NCI-H1436 (cell line): ENCODE measurements at regions not wholly inside any gene's neighbourhood (a gene's known extent, or its start where the extent isn't known, plus 50 kb on each side); places are given as distances from the start of the nearest gene placed in this dataset.

Experiments
- DNase-seq: peaks from one replicate; lab custom pipeline; 2025; lab: John Stamatoyannopoulos, UW

- no peak for DNase-seq
Observed at GRCh38 chr15:31871166-31871886, 159.0 kb upstream of the CHRNA7 start.

DNA sequence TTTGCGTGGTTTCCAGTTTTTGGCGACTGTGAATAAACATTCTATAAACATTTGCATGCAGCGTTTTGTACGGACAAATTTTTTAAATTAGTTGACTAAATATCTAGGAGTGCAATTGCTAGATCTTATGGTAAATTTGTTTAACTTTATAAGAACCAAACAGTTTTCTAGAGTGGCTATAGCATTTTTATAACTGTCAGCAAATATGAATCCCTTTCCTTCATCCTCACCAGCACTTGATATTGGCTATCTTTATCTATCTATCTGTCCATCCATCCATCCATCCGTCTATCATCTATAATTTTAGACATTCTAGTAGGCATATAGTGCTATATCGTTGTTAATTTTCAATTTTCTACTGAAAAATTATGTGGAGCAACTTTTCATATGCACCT, 158.4 kb upstream of the CHRNA7 start:
- no peak for DNase-seq

DNA sequence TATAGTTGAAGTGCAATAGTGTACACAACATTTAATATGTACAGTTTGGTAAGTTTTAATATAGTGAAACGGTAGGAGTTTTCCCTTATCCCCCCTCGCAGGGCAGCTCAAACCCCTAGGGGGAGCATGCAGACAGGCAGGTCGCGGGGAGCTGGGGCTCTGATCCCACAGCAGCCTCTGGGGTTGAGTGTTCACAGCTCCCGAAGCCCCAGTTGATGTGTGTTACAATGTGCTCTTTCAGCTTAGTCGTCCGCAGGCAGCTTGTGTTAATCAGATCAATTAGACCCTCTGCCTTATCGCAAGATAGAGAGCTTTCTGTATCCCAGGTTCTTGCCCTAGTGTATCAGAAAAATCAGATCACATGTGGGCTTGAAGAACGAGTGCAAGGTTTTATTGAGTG, 143.1 kb upstream of the CHRNA7 start:
- no peak for DNase-seq

- DNase-seq, result no peak
Observed at GRCh38 chr15:31892513-31892912, 137.8 kb upstream of the CHRNA7 start.

DNA sequence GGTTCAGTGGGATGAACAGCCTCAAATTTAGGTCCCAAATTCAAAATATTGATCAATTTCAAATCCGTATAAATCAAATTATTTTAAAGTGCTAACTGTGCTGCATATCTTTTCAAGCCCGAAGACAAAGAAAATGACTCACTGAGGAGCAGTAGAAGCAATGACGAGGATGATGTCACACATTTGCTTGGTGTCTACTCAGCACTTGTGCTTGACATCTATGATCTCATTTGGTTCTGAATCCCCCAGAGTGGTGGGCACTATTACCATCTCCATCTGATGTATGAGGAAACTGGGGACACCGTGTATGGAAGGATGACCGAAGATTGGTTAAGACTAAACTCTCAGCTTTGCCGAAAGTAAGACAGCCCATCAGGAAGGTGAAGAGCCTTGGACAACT, 136.5 kb upstream of the CHRNA7 start:
- no peak for DNase-seq

DNA sequence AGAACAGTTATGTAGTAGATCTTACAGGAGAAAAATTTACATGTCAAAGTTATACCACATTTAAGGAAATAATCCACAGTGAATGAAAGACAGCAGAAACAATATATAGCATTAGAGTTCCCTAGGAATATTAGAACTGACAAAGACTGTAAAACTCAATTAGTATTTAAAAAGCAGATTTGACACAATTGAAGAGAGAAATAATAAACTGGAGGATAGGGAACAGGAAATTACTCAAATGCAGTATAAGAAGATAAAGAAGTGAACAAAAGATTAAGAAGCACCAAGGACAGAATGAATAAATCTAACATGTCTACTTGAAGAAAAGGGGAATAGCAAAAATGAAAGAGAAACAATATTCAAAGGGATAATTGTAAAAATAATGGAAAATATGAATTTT, 132.6 kb upstream of the CHRNA7 start:
- no peak for DNase-seq

GRCh38 chr15:31901501-31901900, 128.8 kb upstream of the CHRNA7 start:
- no peak for DNase-seq

DNA sequence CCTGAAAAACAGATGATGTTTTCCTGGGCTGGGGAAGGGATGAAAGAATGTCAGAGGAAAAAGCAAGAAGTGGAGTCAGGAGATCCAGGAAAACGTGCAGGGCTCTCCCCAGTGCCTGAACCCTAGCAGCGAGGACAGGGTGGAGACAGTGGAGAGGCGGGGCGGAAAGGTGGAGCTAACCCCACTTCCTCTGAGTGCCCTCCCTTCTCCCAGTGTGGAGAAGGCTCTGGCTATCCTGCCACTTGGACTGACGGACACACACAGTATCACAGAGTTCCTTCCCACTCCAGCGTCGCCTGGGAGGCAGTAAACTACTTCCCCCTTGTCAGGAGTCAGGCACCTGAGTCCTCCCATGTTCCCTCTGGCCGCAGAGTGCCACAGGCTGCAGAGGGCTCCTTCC, 125.3 kb upstream of the CHRNA7 start:
- DNase-seq, result no peak

- DNase-seq, result no peak
Observed at GRCh38 chr15:31925541-31925940, 104.8 kb upstream of the CHRNA7 start.

GRCh38 chr15:31930967-31931366, 99.3 kb upstream of the CHRNA7 start:
- no peak for DNase-seq

DNA sequence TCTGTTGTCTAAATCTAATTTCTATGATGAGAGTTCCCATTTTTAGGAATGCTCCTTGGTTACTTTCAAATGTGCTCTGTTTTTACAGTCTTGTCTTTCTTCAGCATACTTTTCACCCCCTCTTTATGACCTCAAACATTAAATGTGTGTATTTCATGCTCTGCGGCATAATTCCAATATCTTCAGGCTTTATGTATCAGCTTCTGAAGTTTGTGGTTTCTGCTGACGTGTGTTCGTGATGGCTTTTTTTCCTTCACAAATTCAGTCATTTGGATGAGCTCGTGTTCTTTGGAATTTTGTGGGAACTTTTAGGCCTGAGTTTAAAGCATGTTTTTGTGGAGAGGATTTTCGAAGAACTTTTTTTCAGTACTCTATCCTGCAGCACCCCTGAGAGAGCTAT, 97.7 kb upstream of the CHRNA7 start:
- no peak for DNase-seq

DNA sequence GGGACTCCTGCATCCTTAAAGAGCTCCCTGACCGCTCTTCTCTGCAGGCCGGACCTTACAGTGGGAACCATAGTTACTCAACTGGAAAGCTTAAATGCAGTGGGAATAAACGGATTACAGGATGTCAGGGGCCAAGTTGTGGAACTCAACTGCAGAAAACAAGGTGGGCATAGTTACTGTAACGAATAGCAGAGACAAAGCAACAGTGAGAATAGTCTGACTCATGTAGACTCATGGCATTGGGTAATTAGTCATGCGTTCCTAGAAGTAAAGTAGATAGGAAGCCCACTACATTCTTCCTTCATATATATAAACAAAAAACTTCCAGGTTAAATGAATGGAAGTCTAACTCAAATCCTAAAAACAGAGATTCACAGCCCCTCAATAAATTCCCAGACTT, 95.5 kb upstream of the CHRNA7 start:
- no peak for DNase-seq

- no peak for DNase-seq
Observed at GRCh38 chr15:31953478-31953877, 76.8 kb upstream of the CHRNA7 start.

GRCh38 chr15:31954374-31955172, 75.7 kb upstream of the CHRNA7 start:
- DNase-seq, result no peak

DNA sequence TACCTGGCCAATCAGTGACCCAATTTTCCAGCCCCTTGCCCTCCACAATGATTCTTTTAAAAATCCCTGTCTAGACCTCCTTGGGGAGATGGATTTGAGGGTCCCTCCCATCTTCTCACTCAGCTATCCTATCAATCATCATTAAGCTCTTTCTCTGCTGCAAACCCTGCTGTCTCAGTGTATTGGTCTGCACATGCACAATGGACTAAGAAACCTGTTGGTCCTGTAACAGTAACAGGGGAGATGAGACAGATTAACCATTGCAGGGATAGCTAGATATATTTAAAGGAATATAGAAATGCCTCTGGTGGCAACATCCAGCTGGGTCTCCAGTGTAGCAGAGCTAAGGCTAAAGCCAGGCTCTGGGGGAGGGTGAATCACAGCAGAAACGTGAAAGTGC, 74.6 kb upstream of the CHRNA7 start:
- no peak for DNase-seq

DNA sequence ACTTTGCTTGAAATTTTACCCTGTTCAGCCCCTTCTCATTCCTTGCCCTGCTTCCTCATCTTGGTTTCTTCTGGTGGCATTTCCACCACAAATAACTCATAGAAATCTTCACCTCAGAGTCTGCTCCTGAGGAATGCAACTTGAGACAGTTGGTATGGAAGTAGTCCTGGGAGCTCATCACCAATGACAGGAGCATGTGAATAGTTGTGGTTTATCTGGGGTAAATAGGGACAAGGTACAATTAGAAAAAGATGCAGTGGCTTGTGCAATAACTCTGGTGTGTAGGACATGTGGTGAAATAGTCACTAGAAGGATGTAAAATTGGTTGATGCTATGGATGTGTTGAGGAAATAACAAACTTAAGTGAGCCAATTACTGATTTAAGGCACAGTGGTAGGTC, 72.7 kb upstream of the CHRNA7 start:
- no peak for DNase-seq

DNA sequence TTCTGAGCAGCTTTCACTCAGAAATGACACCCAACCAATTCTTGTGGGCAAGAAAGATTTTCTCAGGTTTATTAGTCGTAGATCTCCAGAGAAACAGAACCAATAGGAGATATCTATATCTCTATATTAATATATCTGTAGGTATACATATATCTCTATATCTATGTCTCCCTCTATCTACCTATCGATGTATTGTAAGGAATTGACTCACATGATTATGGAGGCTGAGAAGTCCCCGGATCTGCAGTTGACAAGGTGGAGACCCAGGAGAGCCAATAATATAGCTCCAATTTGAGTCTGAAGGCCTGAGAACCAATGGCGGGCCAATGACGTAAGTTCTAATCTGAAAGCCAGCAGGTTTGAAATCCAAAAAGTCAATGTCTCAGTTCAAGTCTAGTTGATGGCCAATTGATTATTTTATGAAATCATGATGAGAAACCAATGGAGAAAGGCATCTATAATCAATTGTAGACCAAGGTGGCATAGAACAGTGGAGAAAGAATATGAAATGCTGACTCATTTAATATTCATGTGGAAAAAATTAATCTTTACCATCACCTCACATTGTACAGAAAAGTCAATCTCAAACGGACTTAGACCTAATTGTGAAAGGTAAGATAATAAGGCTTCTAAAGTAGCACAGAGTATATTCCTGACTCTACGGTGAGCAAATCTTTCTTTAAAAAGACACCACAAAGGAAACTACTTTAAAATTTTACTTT, 65.6 kb upstream of the CHRNA7 start:
- DNase-seq, result no peak

GRCh38 chr15:31970007-31970406, 60.3 kb upstream of the CHRNA7 start:
- DNase-seq, result no peak

GRCh38 chr15:31973197-31973596, 57.1 kb upstream of the CHRNA7 start:
- DNase-seq, result no peak

- DNase-seq, result no peak
Observed at GRCh38 chr15:31974154-31974794, 56.0 kb upstream of the CHRNA7 start.

DNA sequence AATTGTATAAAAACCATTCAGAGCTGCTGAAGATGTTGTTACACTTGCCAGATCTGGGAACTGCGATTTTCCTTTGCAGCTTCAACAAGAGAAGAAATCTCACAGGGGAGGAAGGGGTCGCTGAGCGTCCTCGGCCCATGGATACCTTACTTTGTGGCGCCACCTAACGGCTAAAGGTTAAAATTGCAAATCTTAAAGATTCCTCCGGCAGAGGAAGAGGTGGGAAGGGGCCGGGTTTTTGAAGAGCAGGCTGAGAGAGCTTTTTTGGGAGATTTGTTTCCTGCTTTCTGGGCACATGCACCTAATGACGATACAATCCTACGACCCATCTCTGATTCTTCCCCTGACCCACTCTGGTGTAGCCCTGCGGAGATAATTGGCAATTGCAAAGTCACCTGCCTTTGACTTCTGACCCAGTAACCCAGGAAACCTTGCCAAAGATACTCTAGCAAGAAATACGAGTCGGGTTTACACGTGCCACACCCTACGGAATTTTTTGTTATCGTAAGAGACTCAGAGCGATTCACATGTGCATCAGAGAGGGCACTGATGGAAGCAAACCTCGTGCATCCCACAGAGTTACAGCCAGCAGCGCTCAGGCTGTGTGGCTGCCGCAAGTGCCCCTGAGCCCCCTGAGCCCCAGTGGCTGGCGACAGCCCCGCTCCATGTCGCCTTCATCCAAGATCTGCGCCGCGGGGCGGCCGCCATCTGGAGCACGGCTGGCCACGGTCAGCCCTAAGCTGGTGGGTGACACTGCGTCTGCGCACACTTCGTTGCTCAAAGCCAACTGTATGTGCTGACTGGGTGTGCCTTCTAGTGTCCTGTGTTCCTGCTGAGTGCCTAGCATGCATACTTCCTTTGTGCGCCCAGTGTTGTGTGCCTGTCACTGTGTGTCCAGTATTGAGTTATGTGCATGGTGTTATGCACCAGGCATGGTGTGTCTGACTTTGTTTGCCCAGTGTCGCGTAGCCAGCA, 55.2 kb upstream of the CHRNA7 start:
- DNase-seq, result peak; percentile 71
